ENCODE measurements at regions not wholly inside any gene's neighbourhood (a gene's known extent, or its start where the extent isn't known, plus 50 kb on each side); places are given as distances from the start of the nearest gene placed in this dataset.

GRCh38 chr2:848099-848498, 102.5 kb upstream of the SNTG2 start:
- no peaks in the 10 kb centered on the region for H3K36me3 Mint-ChIP-seq (ENCODE audit: low read depth)
- ATAC-seq: no peak
- H3K27ac ChIP-seq (ENCODE audit: low read depth): no peak overlapping the region

GRCh38 chr2:847669-848068, 103.0 kb upstream of the SNTG2 start:
- no peaks in the 10 kb centered on the region for H3F3A ChIP-seq (replicated peaks; ENCODE audit: low read depth)
- H3K9me2 ChIP-seq (ENCODE audit: insufficient read depth): no peaks in the 10 kb centered on the region; the same call in 1 of the 2 replicates
- H3K4me3 ChIP-seq: no peak overlapping the region
- no peak overlapping the region for H3K4me2 ChIP-seq
- ATAC-seq (no peak), DNase-seq (ENCODE audit: low spot score) (no peak)
- H3K4me3 Mint-ChIP-seq: no peak overlapping the region
- peaks cover 2% of the 10 kb centered on the region for H3K27me3 Mint-ChIP-seq (ENCODE audit: insufficient read depth, low read depth, poor library complexity)
- no peak overlapping the region for H3K27ac Mint-ChIP-seq
- no peaks in the 10 kb centered on the region for H3K36me3 ChIP-seq (ENCODE audit: insufficient read depth)
- no peak overlapping the region for H2AFZ ChIP-seq
- H3K9me3 Mint-ChIP-seq: no peaks in the 10 kb centered on the region
- H3K4me1 Mint-ChIP-seq: no peaks in the 10 kb centered on the region; the same call in 2 of the 3 replicates
- H3K27ac ChIP-seq (ENCODE audit: low read depth): no peak overlapping the region
- H3K79me2 ChIP-seq (replicated peaks; ENCODE audit: insufficient read depth): no peaks in the 10 kb centered on the region
- no peaks in the 10 kb centered on the region for H3K4me1 ChIP-seq (ENCODE audit: insufficient read depth)
- no peaks in the 10 kb centered on the region for H3K36me3 Mint-ChIP-seq (ENCODE audit: low read depth)
- H4K20me1 ChIP-seq (replicated peaks; ENCODE audit: insufficient read depth): no peaks in the 10 kb centered on the region
- H3K27me3 ChIP-seq (ENCODE audit: insufficient read depth): no peaks in the 10 kb centered on the region
- TF ChIP-seq ZNF331 (CRISPR knock-in tag; IDR thresholded peaks at IDR 0.05; ENCODE audit: low read depth) (no peak), CTCF (conservative IDR thresholded peaks at IDR 0.05; ENCODE audit: low read depth in 2 of 2) (no peak), ETS1 (IDR thresholded peaks at IDR 0.05) (no peak), REST (IDR thresholded peaks at IDR 0.05; ENCODE audit: unreplicated experiment) (no peak), ZNF462 (CRISPR knock-in tag; IDR thresholded peaks at IDR 0.05) (no peak), ZNF114 (CRISPR knock-in tag; IDR thresholded peaks at IDR 0.05) (no peak), NANOG (IDR thresholded peaks at IDR 0.05; ENCODE audit: borderline replicate concordance) (no peak), CREB1 (CRISPR knock-in tag; IDR thresholded peaks at IDR 0.05; ENCODE audit: low read depth) (no peak), EZH2phosphoT487 (IDR thresholded peaks at IDR 0.05; ENCODE audit: unreplicated experiment) (no peak), STAT1 (IDR thresholded peaks at IDR 0.05; ENCODE audit: unreplicated experiment) (no peak)

More at GRCh38 chr2:848099-848498, 102.5 kb upstream of the SNTG2 start:
- Histone ChIP-seq H3K9me2 (ENCODE audit: insufficient read depth) (no peaks in the 10 kb centered on the region; the same call in 1 of the 2 replicates), H3K4me2 (no peak overlapping the region), H2AFZ (no peak overlapping the region), H3K4me1 (ENCODE audit: insufficient read depth) (no peaks in the 10 kb centered on the region), H3K79me2 (replicated peaks; ENCODE audit: insufficient read depth) (no peaks in the 10 kb centered on the region), H3F3A (replicated peaks; ENCODE audit: low read depth) (no peaks in the 10 kb centered on the region), H3K4me3 (no peak overlapping the region), H3K27me3 (ENCODE audit: insufficient read depth) (no peaks in the 10 kb centered on the region), H4K20me1 (replicated peaks; ENCODE audit: insufficient read depth) (no peaks in the 10 kb centered on the region), H3K36me3 (ENCODE audit: insufficient read depth) (no peaks in the 10 kb centered on the region)
- no peak overlapping the region for H3K4me3 Mint-ChIP-seq
- no peak overlapping the region for H3K27ac Mint-ChIP-seq
- H3K4me1 Mint-ChIP-seq: no peaks in the 10 kb centered on the region; the same call in 2 of the 3 replicates
- H3K27me3 Mint-ChIP-seq (ENCODE audit: insufficient read depth, low read depth, poor library complexity): peaks cover 4% of the 10 kb centered on the region
- DNase-seq (ENCODE audit: low spot score): no peak
- TF ChIP-seq EZH2 (IDR thresholded peaks at IDR 0.05; ENCODE audit: low read depth, unreplicated experiment): no peak
- H3K9me3 Mint-ChIP-seq: no peaks in the 10 kb centered on the region

Measured in GM23338 (cell line).